K562 (cell line): ENCODE measurements at regions not wholly inside any gene's neighbourhood (a gene's known extent, or its start where the extent isn't known, plus 50 kb on each side); places are given as distances from the start of the nearest gene placed in this dataset.

Source experiments
- BCL6 ChIP-seq: fragments of 250-450 bp; sonication (Bioruptor Pico); IDR thresholded peaks from 2 replicates; pipeline ENCODE4 v1.4.0; 2020
- FOXK2 ChIP-seq, 2 experiments: fragments of 450-650 bp; IDR thresholded peaks in 1 of 2; conservative IDR thresholded peaks in 1 of 2; 2 replicates each; pipeline ENCODE4 v1.6.1; 2016; ENCODE audit warnings: low read depth in 2 of 2, mild to moderate bottlenecking in 1 of 2
- RBM14 ChIP-seq: fragments of 200-400 bp; formaldehyde crosslinking; IDR thresholded peaks from 2 replicates; pipeline ENCODE4 v1.6.1; 2018; ENCODE audit warnings: low read depth, mild to moderate bottlenecking, low read length, moderate library complexity, borderline replicate concordance; ENCODE audit not compliant: insufficient read depth
- RBM34 ChIP-seq: fragments of 200-400 bp; formaldehyde crosslinking; IDR thresholded peaks from 2 replicates; pipeline ENCODE4 v1.6.1; 2018; ENCODE audit warnings: low read length, borderline replicate concordance; ENCODE audit not compliant: insufficient read depth
- SMARCC2 ChIP-seq: fragments of 450-650 bp; IDR thresholded peaks from 2 replicates; pipeline ENCODE4 v1.6.1; 2017; ENCODE audit warnings: antibody characterized with exemption, moderate library complexity, mild to moderate bottlenecking, low read depth
- ZNF384 ChIP-seq: IDR thresholded peaks from 2 replicates; pipeline ENCODE4 v1.6.1; 2012; ENCODE audit warnings: low read depth, low read length, improper control_type of control experiment
- ZNF609 ChIP-seq: sonication (generic); formaldehyde crosslinking; IDR thresholded peaks from 2 replicates; pipeline ENCODE4 v1.8.1; 2023; ENCODE audit warnings: missing genetic modification reagents, mild to moderate bottlenecking, borderline replicate concordance
- TF ChIP-seq, protein P1 (sequence below): IDR thresholded peaks from 3 replicates; pipeline ENCODE4 v1.6.1; 2011; ENCODE audit warnings: borderline replicate concordance, mild to moderate bottlenecking; ENCODE audit not compliant: insufficient read length, insufficient read depth
- TF ChIP-seq, protein P2 (sequence below): sonication (generic); formaldehyde crosslinking; IDR thresholded peaks from 2 replicates; pipeline ENCODE4 v1.8.1; 2022; ENCODE audit warnings: missing genetic modification reagents

- TF ChIP-seq BCL6 (CRISPR knock-in tag) (no peak), SMARCC2 (no peak), ZNF384 (no peak), ZNF609 (CRISPR knock-in tag) (no peak), RBM14 (no peak), RBM34 (no peak), FOXK2 (conservative IDR thresholded peaks at IDR 0.05 in 1 of 2, IDR thresholded peaks at IDR 0.05 in 1 of 2; ENCODE audit: low read depth in 2 of 2) (no peak)
- TF ChIP-seq, protein P1, sequence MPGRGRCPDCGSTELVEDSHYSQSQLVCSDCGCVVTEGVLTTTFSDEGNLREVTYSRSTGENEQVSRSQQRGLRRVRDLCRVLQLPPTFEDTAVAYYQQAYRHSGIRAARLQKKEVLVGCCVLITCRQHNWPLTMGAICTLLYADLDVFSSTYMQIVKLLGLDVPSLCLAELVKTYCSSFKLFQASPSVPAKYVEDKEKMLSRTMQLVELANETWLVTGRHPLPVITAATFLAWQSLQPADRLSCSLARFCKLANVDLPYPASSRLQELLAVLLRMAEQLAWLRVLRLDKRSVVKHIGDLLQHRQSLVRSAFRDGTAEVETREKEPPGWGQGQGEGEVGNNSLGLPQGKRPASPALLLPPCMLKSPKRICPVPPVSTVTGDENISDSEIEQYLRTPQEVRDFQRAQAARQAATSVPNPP, result no peak
- TF ChIP-seq, protein P2, sequence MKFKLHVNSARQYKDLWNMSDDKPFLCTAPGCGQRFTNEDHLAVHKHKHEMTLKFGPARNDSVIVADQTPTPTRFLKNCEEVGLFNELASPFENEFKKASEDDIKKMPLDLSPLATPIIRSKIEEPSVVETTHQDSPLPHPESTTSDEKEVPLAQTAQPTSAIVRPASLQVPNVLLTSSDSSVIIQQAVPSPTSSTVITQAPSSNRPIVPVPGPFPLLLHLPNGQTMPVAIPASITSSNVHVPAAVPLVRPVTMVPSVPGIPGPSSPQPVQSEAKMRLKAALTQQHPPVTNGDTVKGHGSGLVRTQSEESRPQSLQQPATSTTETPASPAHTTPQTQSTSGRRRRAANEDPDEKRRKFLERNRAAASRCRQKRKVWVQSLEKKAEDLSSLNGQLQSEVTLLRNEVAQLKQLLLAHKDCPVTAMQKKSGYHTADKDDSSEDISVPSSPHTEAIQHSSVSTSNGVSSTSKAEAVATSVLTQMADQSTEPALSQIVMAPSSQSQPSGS, result no peak
These were observed 246.2 kb upstream of the NCAM1 start for GRCh38 chr11:112715056-112715455.
